Jurkat, Clone E6-1 (cell line): ENCODE measurements at regions not wholly inside any gene's neighbourhood (a gene's known extent, or its start where the extent isn't known, plus 50 kb on each side); places are given as distances from the start of the nearest gene placed in this dataset.
"Not testable (repeated sequence)": the region's sequence is repeated elsewhere in the genome, so short reads cannot be mapped to it uniquely, and the experiment has no call there.

Experiments used
- DNase-seq: peaks from one replicate; pipeline ENCODE4 v3.0.0-alpha.2; 2011; ENCODE audit warnings: low read depth, low spot score
- H3K4me3 ChIP-seq: 2 replicates; pipeline ENCODE4 v1.5.1; 2011; ENCODE audit warnings: mild to moderate bottlenecking, low read length, control low read depth, moderate library complexity

- DNase-seq, result no peak
- no peak overlapping the region for H3K4me3 ChIP-seq
Measured at GRCh38 chr2:67904966-67905365, 157.8 kb downstream of the C1D start.

GRCh38 chr2:67906547-67906946 is 156.3 kb downstream of the C1D start:
- DNase-seq, H3K4me3 ChIP-seq: not testable (repeated sequence)

- no peak overlapping the region for H3K4me3 ChIP-seq
- no peak for DNase-seq
Measured at GRCh38 chr2:67917332-67918054, 145.3 kb downstream of the C1D start.

GRCh38 chr2:67918471-67918870 is 144.3 kb downstream of the C1D start:
- no peak overlapping the region for H3K4me3 ChIP-seq
- no peak for DNase-seq

- no peak for DNase-seq
- H3K4me3 ChIP-seq, result no peak overlapping the region
Measured at GRCh38 chr2:67919490-67919889, 143.3 kb downstream of the C1D start.

- no peak for DNase-seq
Measured at GRCh38 chr2:67922080-67922785, 140.6 kb downstream of the C1D start.

GRCh38 chr2:67923696-67924095 is 139.1 kb downstream of the C1D start:
- DNase-seq, result peak; percentile 10
- no peak overlapping the region for H3K4me3 ChIP-seq

More at GRCh38 chr2:67922080-67922785, 140.6 kb downstream of the C1D start:
- H3K4me3 ChIP-seq, result no peak overlapping the region

- no peak overlapping the region for H3K4me3 ChIP-seq
- no peak for DNase-seq
Measured at GRCh38 chr2:67927501-67927900, 135.3 kb downstream of the C1D start.

- DNase-seq, result no peak
- no peak overlapping the region for H3K4me3 ChIP-seq
Measured at GRCh38 chr2:67930156-67930555, 132.6 kb downstream of the C1D start.

- no peak for DNase-seq
- H3K4me3 ChIP-seq, result no peak overlapping the region
Measured at GRCh38 chr2:67936969-67937368, 125.8 kb downstream of the C1D start.

- DNase-seq, result no peak
- no peak overlapping the region for H3K4me3 ChIP-seq
Measured at GRCh38 chr2:67938053-67938452, 124.8 kb downstream of the C1D start.

- H3K4me3 ChIP-seq, result no peak overlapping the region
- DNase-seq, result no peak
Measured at GRCh38 chr2:67945056-67945455, 117.7 kb downstream of the C1D start.

GRCh38 chr2:67945940-67946339 is 116.9 kb downstream of the C1D start:
- H3K4me3 ChIP-seq, result no peak overlapping the region
- no peak for DNase-seq

GRCh38 chr2:67948057-67948456 is 114.7 kb downstream of the C1D start:
- H3K4me3 ChIP-seq, result no peak overlapping the region
- DNase-seq, result no peak

- no peak for DNase-seq
- no peak overlapping the region for H3K4me3 ChIP-seq
Measured at GRCh38 chr2:67948506-67948905, 114.3 kb downstream of the C1D start.

GRCh38 chr2:67950018-67950417 is 112.8 kb downstream of the C1D start:
- no peak for DNase-seq
- no peak overlapping the region for H3K4me3 ChIP-seq

GRCh38 chr2:67950919-67951318 is 111.9 kb downstream of the C1D start:
- no peak for DNase-seq
- H3K4me3 ChIP-seq, result no peak overlapping the region

GRCh38 chr2:67952066-67952465 is 110.7 kb downstream of the C1D start:
- no peak for DNase-seq
- no peak overlapping the region for H3K4me3 ChIP-seq

GRCh38 chr2:67954093-67954748 is 108.6 kb downstream of the C1D start:
- no peak for DNase-seq
- H3K4me3 ChIP-seq, result no peak overlapping the region
